ENCODE measurements at regions not wholly inside any gene's neighbourhood (a gene's known extent, or its start where the extent isn't known, plus 50 kb on each side); places are given as distances from the start of the nearest gene placed in this dataset.

DNA sequence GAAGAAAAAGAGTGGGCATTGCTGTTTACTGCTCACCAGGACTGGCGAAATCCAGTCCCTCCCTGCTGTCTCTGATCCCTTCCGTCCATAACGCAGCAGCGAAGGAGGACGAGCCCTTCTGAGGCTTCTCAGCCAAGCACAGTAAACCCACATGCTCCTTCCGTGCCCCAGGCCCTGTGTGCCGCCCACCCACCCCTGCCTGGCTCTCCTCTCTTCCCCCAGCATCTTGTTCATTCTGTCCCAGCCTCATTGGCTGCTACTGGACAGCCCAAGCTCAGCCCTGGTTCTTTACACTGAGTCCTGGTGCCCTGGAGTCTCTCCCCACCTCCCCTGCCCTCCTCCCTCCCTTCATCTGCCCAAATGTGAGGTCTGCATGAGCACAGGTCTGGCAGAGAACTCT is 559.7 kb downstream of the BRD1 start:
- DNase-seq = no peak

DNA sequence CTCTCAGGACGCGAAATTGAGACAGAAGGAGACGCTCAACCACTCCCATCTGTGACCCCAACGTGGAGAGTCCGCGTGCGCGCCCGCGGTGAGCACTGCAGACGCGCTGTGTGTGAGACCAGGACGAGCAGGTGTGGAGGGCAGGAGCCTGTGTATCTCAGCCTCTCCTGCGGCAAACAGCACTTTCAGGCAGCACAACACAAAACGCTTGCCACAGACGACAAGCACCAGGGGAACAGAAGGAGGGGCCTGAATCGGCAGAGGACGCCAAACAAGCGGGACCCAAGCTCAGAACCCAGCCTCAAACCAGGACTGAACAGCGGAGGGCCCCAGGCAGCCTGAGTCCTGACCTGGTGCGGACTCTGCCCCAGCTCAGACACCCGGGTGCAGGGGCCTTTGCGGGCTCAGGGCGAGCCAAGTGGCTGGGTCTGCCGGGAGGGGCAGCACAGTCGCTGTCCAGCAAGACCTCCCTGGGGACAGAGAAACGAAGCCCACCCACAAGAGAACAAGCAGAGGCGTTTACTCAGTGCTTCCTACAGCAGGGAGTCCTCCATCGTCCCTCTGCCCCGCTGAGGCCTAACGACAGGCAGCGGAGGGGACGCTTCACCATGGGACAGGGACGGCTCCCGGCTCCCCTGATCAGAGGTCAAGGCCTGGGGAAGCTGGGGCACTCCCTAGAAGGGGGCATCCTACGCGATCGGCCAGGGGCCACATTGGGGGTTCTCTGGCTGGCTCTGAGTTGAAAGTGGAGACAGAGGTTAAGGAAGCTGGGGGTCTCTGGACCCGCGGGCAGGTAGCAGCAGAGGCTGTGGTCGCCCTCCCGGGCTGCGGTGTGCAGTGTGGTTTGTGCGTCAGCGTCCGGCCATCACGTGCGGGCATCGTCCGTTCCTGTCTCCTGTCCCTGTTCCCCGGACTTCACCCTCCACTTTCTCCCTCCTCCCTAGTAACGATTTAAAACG is 560.8 kb downstream of the BRD1 start:
- no peak for DNase-seq

DNA sequence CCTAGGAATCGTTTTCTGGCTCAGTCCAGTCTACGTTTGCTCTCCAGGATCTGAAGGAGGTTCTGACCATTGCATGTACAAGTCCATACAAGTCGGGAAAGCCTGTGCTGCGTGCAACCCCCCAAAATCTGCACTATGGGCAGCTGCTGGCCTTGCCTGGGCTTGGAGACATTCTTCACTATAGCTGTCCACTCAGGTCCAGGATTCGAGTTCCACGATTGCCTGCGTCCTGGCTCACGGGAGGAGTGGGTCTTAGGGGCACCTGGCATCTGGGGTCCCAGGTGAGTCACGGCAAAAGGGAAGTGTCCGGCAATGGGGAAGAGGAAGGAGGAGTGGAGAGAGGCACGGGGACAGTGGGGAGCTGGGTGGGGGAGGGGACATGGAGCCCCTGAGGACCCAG is 563.0 kb downstream of the BRD1 start:
- no peak for DNase-seq

DNA sequence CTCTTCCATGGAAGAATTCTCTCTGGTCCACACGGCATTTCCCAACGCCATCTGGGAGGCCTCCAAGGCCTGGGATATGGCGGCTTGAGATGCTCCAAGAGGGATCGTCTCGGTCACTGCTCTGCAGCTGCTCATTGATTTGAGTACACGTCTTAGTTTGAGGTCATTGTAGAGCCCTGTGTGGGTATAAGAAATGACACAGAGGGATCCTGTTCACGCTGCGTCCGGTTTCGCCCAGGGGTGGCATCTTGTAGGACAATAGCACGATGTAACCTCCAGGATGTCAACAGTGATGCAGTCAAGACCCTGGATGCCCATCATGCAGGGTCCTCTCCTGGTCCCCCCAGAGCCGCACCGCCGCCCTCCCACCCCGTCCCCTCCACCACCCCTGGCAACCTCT is 564.6 kb downstream of the BRD1 start:
- DNase-seq = no peak

DNA sequence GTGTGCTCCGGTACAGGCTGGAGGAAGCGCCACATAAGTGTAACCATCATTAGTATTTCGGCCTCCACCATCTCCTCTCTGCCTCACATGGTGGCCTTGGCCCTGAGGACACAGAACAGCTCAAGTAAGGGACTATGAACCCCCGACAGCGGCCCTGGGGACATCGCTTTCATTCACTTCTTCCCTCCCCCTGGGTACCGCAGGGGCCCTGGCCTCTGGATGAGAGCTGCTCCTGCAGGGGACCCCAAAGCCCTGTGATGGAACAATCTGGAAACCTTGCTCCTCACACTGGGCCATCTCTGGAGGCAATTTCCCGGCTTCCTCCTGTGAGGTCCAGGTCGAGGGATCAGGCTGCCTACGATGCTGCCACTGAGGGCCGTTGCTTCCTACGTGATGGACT is 565.5 kb downstream of the BRD1 start:
- no peak for DNase-seq

DNA sequence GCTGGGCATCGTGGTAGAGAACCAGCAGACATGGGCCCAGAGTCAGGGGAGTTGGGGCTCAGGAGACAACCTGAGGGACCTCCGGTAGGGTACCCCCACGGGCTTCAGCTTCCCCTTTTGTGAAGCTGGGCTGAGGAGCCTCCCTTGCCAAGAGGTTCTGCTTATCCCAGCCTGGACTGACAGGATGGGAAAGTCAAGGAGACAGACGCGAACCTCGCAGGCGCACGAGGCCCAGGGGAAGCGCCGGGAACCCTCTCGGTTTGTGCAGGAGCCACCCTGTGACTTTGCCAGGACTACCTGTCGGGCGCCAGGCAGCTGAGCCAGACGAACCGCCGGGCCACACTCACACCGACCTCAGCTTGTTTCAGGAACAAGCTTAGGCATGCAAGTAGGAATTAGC is 566.1 kb downstream of the BRD1 start:
- DNase-seq = no peak

DNA sequence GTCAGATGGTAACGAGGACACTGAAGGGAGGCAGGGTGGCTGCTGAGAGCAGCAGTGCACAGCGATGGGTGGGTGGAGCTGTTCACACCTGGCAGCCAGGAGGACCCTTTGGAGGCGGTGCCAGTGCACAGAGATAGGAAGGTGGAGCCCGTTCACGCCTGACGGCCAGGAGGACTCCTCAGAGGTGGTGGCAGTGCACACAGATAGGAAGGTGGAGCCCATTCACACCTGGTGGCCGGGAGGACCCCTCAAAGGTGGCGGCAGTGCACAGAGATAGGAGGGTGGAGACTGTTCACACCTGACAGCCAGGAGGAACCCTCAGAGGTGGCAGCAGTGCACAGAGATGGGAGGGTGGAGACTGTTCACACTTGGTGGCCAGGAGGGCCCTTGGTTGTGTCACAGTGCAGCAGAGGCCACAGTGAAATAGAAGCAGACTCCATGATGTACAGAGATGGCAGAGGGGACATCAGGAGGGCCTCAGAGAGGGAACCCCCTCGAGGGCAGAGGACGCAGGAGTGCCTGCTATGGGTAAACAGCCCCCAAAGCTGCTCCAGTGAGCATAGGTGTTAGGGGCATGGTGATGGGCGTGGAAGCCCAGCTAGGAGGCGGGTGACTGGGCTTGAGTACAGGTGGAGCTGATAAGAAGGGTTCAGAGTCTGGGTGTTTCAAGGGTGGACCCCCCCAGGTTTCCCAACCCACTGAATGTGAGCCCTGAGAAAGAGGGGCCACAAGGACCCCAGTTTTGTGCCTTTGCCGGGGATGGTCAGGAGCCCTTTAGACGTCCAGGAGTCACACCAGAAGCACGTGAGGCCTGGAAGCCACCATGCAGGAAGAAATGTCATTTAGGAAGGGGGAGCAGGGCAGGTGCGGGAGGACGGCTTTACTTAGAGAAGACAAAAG is 566.7 kb downstream of the BRD1 start:
- DNase-seq = no peak

DNA sequence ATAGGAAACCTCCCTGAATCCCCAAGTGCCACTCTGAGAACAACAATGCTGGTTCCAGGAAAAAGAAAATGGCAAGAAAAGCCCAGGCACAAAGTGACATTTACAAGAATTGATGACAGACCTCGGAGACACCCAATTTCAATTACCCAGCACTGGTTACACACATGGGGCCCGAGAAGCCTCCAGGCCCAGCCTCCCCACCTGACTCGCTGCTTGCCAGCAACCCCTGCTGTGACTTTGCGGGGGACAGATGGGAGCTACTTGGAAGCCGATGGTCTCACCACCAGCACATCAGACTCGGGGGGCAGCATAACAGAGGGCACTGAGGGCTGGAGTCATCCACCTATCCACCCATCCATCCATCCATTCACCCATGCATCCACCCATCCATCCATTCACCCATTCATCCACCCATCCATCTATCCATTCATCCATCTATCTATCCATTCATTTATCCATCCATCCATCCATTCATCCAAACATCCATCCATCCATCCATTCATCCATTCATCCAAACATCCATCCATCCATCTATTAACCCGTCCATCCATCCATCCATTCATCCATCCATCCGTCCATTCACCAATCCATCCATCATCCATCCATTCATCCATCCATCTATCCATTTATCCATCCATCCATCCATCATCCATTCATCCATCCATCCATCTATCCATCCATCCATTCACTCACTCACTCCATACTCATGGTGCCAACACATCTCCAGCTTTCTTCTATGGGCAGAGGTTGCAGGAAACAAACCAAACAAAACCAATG is 567.6 kb downstream of the BRD1 start:
- DNase-seq = no peak

DNA sequence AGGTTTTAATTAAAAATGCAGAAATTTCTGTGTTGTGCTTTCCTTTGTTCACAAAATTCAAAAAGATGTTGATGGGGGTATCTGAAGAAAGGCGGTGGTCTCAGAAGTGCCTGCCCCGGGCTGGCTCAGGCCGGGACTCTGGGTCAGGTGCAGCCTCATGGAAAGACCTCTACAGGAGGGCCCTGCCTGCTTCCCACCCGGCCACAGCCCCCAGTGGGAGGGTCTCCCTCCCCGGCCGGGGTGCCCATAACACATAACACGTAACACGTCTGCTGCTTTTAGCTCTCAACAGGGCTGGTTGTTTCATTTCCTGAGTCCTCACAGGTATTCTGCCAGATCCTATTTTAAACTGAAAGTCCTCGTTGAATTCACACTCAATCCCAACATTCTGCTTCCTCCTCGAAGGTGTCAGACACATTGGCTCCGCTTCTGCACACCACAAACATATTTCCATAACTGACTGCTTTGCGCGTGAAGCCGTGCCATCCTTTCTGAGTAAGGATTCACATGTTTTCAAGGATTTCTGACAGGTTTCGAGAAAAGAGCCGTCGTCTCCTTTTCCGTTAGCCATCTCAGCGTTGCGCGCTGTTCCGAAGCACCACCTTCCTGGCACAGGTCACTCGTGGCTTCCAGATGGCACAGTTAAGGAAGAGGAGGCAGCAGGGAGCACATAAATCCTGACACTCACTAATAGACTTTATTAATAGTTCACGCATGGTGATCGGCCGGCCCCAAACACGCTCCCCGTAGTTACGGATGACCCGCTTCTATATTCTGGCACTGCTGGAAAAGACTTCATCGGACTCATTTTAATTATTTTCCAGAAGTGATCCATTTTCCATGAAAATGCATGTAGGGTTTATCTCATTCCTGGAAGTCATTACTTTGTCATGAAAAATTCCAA is 569.3 kb downstream of the BRD1 start:
- DNase-seq = no peak

DNA sequence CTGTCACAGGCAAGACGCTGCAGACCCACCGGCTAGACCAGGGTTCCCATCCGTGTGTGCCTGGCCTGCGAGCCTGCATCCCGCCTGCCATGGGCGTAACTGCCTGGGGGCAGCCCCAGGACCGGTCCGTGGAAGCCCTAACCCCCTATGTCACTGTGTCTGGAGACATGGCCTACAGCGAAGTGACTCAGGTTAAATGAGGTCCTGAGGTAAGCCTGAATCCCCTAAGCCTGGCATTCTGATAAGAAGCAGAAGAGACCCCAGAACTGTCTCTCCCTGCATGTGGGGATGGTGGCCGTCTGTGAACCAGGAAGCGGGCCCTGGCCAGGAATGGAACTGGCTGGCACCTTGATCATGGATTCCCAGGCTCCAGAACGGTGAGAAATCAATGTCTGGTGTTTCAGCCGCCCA is 570.1 kb downstream of the BRD1 start:
- no peak for DNase-seq

DNA sequence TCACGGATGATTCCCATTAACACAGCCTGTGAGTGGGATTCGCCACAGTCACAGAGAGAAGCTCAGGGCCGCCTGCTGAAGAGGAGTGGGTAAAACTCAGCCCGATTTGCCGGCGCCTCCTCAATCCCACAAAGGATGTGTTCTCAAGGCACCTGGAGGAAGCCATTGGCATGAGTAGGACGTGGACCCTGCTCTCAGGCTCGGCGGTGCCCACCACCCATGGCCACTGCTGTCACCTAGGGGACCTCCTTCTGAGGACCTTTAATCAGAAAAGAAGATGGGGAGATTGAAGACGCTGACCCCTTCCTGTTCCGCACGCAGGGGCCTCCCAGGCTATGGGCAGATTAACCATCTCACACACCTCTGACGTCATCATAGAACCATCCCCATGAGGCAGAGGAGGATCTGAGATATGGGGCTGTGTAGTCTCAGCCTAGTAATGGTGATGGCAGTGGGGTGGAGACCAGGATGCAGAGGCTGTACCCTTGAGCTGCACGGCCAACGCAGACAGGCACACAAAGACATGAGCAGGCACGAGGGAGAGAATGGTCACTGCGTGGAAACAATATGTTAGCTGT is 571.8 kb downstream of the BRD1 start:
- no peak for DNase-seq

DNA sequence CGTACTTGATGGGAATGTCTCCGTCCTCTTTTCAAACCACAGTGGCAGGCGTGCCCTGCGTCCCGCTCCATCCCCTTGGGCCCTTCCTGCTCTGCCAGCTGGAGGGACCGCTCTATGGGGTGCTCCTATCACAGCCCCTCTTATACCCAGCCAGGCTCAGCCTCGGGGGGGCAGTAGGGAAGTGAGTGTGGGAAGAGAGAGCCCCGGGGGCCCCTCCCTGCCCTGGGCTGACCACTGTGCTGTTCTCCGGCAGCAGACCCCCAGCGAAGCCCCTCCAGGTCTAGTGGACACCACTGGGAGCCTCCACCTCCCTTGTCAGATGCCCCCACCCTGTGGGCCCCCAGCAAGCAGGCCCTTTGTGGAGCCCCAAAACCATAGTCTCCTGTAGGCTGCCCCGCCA is 572.5 kb downstream of the BRD1 start:
- no peak for DNase-seq

DNA sequence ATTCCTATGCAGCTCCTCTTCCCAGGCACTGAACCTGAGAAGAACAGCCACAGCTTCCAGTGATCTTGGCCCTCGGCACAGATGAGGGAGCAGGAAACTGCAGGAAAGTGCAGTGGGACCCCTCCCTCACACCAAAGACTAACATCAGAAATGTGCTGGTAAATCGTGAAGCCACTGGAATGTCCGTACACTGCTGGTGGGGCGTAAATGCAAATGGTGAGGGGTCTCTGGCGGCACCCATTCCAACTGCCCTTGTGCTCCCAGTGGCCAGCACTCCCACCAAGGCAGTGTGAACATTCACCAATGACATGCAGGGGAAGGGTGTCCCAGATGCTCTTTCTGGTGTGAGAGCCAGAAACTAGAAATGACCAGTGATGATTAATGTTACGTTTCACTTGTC is 574.0 kb downstream of the BRD1 start:
- DNase-seq = no peak

DNA sequence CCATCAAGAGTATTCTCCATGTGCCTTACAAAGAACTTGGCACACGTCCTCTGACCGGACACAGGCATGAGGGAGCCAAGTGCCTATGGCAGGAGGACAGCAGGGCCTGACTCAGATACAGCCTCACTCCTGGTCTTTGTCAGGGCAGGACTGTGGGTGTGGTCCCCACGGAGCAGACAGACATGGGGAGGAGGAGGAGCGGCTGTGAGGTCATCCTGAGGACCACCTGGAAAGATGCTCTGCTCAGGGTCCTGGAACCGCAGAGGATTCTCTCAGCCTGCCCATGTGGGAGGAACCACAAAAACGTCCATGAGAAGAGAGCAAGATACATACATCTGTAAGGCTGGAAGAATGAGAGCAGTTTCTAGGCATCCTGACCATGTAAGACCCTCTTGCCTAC is 576.3 kb downstream of the BRD1 start:
- no peak for DNase-seq

DNA sequence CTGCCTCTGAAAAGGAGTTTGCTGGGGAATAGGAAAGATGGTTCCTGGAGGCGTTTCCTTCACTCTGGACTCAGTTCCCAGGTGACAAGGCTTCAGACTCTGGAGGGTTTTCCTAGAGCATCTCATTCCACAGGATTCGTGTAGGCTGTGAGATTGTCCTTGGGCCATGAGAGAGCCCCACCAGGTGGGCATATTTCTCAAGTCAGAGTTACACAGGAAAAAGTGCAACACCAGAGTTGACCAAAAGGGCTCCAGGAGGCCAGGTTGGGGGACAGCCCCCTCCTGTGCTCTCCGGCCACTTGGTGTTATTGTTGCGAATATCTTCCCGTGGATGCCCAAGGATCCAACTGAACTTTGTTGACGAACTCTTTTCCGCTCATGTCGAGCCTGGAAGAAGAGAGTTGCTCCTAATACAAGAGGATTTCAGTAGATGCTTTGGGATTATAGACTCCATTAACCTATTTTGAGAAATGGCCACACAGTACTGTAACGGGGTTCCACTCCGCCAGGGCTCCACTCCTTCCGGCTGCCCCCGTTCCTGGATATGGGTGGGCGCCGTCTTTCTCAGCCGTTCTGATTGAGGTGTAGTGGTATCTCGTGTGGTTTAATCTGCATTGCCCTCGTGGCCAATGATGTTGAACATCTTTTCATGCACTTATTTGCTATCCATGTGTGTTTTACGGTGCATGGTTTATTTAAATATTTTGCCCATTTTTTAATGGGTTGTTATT is 580.3 kb downstream of the BRD1 start:
- no peak for DNase-seq

DNA sequence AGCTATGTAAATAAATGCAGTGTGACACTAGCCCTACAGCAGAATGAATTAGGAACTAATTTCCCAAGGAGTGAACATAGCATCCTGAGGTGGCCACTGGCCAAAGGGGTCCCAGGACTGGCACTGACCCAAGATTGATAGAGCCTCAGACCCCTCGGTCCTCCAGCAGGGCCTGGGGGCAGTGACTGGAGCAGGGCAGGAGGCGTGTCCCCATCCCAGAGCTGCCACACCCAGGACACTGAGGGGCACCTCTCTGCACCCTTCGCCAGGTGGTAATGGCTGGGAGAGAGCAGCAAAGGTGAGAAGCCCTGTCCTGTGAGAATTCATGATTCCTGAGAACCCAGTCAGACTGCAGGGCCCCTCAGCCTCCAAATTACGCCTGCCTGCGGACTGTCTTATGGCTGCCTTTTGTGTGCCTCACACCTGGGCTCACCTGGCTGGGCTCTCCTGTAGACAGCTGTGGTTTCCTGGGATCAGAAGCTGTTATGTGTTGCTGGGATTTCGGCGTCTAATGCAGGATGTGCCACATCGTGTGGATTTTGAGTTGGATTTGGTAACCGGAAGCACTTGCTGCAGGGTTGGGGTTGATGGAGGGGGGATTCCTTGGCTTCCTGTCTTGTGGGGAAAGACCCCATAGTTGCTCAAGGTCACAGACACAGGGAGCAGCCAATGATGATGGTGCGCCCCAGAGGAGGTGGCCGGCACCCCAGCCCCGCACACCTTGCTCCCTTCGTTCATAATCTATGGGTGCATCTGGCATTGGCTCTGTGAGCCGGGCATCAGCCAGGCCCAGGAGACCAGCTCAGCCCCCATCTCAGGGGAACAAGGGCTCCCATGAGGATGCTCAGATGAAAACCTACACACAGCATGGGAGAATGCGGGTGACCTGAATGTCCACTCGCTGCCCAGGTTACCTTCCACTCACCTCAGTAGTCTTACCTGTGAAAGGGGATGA is 582.9 kb downstream of the BRD1 start:
- DNase-seq = no peak

DNA sequence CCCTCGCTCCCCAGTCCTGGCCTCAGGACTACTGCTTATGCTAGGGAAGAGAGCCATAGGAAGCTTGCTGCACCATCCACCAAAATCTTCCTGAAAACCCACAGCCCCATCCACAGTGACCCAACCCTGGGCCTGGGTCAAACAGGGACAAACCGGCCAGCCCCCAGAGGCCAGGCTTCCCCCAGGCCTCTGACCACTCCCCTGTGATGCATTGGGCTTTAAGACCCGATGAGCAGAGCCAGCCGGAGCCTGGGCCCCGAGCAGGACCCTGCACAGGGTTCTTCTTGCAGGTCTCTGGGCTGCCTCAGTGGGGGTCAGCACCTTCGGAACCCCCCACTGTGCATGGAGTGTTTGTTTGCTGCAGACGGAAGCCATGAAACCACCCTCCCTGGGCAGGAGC is 583.7 kb downstream of the BRD1 start:
- DNase-seq = no peak

DNA sequence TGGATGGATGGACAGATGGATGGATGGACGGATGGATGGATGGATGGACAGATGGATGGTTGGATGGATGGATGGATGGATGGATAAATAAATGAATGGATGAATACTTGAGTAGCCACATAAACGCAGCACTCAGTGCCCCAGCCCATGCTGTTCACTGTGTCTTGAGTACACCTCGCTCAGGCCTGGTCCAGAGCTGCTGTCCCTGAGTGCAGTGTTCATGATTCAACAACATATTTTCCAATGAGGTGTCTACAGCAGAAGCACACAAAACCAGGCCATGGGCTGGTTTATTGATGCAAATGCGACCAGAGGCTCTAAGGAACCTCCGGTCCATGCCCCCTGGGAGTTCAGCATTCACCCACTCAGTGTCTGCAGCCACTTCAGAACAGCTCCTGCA is 584.3 kb downstream of the BRD1 start:
- DNase-seq = no peak

DNA sequence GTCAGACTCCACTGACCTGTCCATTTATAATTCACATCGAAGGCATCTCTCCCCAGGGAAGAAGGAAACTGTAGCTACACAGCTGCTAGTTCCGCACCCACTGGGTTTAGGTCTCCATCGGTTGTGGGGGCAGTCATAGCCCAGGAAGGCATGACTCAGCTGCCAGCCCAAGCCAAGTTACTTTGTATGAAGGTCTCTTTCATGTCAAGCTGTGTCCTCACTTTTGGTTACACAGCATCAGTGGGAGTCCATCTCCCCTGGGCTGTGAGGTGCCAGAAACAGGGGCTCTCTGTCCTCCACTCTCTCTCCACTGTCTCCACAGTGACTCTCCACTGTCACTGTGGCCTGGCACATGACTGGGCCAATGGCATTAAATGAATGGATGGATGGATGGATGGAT is 585.2 kb downstream of the BRD1 start:
- no peak for DNase-seq
